ENCODE measurements at regions not wholly inside any gene's neighbourhood (a gene's known extent, or its start where the extent isn't known, plus 50 kb on each side); places are given as distances from the start of the nearest gene placed in this dataset.

GRCh38 chr17:74147966-74148365 lies 55.5 kb upstream of the RPL38 start:
- no peak for TF ChIP-seq CTCF (conservative IDR thresholded peaks at IDR 0.05; ENCODE audit: low read depth, low read length)
- no peak for TF ChIP-seq EZH2phosphoT487 (IDR thresholded peaks at IDR 0.05; ENCODE audit: borderline replicate concordance, low read length)
- no peak for TF ChIP-seq EZH2 (IDR thresholded peaks at IDR 0.05; ENCODE audit: low read length, unreplicated experiment)

Measured in PC-3 (cell line).